GM13976 (cell line): ENCODE measurements at regions not wholly inside any gene's neighbourhood (a gene's known extent, or its start where the extent isn't known, plus 50 kb on each side); places are given as distances from the start of the nearest gene placed in this dataset.
"Not testable (repeated sequence)": the region's sequence is repeated elsewhere in the genome, so short reads cannot be mapped to it uniquely, and the experiment has no call there.

Source experiments
- DNase-seq: peaks from one replicate; pipeline ENCODE4 v3.0.0; 2012; ENCODE audit warnings: low spot score
- in situ Hi-C: fragments of 300-500 bp; cut with MboI; formaldehyde crosslinking; loops from one replicate; pipeline ENCODE4 v1.12.0; 2022; ENCODE audit warnings: low sequenced_read_pairs, mixed read lengths, inconsistent platforms; ENCODE audit not compliant: unreplicated experiment
- TF ChIP-seq, protein P1 (sequence below): IDR thresholded peaks from 2 replicates; pipeline ENCODE4 v1.5.1; 2012; ENCODE audit warnings: borderline replicate concordance, mild to moderate bottlenecking; ENCODE audit not compliant: insufficient read depth; ENCODE audit errors: extremely low read depth, missing control alignments, control extremely low read depth

DNA sequence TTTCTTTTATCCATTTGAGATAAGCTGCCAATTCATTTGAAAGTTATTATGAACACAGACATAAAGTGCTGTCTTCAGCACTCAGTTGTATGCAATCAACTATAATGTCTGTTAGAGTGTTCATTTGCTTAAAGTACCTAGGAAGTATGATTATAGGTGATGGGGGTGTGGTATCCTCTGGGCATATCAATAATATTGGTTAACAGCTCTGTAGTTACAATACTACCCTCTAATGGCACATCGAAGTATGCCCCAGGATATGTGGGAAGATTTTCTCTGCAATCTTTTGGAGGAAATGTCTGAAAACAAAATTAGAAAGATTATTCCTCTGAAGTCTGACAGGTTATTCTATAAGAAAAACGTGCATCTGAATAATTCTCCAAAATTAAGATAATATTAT is 429.7 kb downstream of the ARL4A start:
- TF ChIP-seq, protein P1, sequence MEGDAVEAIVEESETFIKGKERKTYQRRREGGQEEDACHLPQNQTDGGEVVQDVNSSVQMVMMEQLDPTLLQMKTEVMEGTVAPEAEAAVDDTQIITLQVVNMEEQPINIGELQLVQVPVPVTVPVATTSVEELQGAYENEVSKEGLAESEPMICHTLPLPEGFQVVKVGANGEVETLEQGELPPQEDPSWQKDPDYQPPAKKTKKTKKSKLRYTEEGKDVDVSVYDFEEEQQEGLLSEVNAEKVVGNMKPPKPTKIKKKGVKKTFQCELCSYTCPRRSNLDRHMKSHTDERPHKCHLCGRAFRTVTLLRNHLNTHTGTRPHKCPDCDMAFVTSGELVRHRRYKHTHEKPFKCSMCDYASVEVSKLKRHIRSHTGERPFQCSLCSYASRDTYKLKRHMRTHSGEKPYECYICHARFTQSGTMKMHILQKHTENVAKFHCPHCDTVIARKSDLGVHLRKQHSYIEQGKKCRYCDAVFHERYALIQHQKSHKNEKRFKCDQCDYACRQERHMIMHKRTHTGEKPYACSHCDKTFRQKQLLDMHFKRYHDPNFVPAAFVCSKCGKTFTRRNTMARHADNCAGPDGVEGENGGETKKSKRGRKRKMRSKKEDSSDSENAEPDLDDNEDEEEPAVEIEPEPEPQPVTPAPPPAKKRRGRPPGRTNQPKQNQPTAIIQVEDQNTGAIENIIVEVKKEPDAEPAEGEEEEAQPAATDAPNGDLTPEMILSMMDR, result no peak
- in situ Hi-C loops, result no loop called here
- DNase-seq, result no peak

DNA sequence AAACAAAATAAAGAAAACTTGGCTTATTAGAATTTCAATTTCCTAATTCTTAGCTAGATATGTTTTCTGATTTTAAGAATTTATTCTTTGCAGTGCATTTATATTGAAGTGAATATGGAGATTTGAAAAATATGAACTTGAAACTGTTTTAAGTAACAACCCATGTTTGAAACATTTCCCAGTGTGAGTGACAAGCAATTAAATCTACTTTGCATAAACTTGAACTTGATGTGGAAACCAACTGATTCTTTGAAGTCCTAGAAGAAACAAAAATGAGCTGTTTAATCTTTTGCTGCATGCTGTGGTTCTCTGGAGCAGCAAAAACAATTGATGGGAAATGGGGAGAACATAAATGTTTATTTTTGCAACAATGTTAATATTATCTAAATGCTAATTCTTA is 430.2 kb downstream of the ARL4A start:
- in situ Hi-C loops, result no loop called here
- TF ChIP-seq, protein P1, result no peak
- DNase-seq, result no peak

DNA sequence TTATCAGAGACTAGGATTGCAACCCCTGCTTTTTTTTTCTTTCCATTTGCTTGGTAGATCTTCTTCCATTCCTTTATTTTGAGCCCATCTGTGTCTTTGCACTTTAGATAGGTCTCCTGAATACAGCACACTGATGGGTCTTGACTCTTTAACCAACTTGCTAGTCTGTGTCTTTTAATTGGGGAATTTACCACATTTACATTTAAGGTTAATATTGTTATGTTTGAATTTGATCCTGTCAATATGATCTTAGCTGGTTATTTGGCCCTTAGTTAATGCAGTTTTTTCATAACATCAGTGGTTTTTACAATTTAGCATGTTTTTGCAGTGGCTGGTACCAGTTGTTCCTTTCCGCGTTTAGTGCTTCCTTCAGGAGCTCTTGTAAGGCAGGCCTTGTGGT is 437.2 kb downstream of the ARL4A start:
- in situ Hi-C loops, DNase-seq: not testable (repeated sequence)

DNA sequence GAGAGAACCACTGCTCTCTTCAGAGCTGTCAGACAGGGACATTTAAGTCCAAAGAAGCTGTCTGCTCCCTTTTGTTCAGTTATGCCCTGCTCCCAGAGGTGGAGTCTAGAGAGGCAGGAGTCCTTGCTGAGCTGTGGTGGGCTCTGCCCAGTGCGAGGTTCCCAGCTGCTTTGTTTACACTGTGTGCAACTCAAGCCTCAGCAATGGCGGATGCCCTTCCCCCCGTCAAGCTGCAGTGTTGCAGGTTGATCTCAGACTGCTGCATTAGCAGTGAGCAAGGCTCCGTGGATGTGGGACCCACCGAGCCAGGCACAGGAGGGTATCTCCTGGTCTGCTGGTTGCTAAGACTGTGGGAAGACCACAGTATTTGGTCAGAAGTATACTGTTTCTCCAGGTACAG is 438.9 kb downstream of the ARL4A start:
- DNase-seq, result no peak
- in situ Hi-C loops, result no loop called here
- TF ChIP-seq, protein P1, result no peak

DNA sequence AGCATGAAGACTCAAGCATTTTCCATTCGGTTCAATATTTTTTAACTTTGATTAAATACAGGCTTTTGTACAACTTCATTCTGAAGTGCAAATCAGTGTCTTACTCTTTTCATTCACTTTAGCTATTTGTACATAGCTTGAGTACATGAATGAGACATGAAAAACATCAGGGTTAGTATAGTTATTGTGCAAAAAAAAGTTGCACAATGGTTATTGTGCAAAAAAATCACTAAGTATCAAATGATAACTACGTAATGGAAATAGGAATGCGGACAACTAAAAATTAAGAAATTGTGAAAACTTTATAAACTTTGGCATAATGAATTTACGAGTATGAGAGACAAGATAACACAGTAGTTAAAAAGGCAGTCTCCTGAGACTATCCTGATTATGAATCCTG is 442.9 kb downstream of the ARL4A start:
- TF ChIP-seq, protein P1, result no peak
- DNase-seq, result no peak
- in situ Hi-C loops, result no loop called here

DNA sequence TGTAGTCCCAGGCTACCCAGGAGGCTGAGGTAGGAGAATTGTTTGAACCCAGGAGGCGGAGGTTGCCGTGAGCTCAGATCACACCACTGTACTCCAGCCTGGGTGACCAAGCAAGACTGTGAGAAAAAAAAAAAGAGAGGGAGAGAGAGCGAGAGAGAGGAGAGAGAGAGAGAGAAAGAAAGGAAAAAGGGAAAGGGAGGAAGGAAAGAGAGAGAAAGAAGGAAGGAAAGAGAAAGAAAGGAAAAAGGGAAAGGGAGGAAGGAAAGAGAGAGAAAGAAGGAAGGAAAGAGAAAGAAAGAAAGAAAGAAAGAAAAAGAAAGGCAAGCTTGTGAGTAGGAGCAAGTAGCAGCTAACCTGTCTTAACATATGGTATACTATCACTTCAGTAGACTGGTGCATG is 443.5 kb downstream of the ARL4A start:
- in situ Hi-C loops, result not testable (repeated sequence)

DNA sequence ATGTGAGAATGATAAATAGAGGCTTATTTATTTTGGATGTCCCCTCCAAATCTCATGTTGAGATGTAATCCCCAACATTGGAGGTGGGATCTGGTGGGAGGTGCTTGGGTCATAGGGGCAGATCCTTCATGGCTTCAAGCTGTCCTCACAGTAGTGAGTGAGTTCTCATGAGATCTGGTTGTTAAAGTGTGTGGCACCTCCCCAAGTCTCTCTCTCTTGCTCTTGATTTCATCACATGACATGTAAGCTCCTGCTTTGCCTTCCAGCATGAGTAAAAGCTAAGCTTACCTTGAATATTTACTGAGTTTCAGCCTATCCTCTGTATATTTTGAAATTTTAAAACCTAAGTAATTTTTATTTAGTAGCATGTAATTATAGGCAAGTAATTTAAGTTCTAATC is 444.9 kb downstream of the ARL4A start:
- in situ Hi-C loops, result no loop called here

More for the DNA sequence above, 443.5 kb downstream of the ARL4A start:
- not testable (repeated sequence) for DNase-seq

DNA sequence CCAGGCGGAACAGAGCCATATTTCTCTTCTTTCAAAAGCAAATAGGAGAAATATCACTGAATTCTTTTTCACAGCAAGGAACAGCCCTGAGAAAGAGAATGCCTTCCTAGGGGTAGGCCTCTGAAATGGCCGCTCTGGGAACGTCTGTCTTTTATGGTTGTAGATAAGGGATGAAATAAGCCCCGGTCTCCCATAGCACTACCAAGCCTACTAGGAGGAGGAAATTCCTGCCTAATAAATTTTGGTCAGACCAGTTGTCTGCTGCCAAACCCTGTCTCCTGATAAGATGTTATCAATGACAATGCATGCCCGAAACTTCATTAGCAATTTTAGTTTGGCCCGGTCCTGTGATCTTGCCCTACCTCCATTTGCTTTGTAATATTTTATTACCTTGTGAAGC is 448.9 kb downstream of the ARL4A start:
- DNase-seq, in situ Hi-C loops: not testable (repeated sequence)

More for the DNA sequence above, 444.9 kb downstream of the ARL4A start:
- DNase-seq, result no peak
- TF ChIP-seq, protein P1, result no peak
